DMS 273 treated with DMSO at 0.1 percent for 48 hours (cell line): ENCODE measurements at regions not wholly inside any gene's neighbourhood (a gene's known extent, or its start where the extent isn't known, plus 50 kb on each side); places are given as distances from the start of the nearest gene placed in this dataset.

ENCODE experiments used
- DNase-seq: peaks from one replicate; lab custom pipeline; 2025; lab: John Stamatoyannopoulos, UW

GRCh38 chr18:78904179-78904531 lies 75.5 kb upstream of the SALL3 start:
- no peak for DNase-seq

DNA sequence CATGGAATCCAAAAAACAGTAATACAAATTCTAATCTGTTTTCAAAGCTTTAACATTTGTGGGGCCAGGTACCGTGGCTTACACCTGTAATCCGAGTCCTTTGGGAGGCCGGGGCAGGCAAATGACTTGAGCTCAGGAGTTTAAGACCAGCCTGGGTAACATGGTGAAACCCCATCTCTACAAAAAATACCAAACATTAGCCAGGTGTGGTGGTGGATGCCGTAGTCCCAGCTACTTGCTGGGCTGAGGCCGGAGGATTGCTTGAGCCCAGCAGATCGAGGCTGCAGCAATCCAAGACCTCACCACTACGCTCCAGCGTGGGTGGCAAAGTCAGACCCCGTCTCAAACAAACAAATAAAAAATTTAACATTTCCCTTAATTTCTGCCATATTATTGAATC lies 74.3 kb upstream of the SALL3 start:
- DNase-seq = no peak

- no peak for DNase-seq
Measured at GRCh38 chr18:78906066-78906465, 73.6 kb upstream of the SALL3 start.

GRCh38 chr18:78908462-78909260 lies 71.0 kb upstream of the SALL3 start:
- DNase-seq = no peak

DNA sequence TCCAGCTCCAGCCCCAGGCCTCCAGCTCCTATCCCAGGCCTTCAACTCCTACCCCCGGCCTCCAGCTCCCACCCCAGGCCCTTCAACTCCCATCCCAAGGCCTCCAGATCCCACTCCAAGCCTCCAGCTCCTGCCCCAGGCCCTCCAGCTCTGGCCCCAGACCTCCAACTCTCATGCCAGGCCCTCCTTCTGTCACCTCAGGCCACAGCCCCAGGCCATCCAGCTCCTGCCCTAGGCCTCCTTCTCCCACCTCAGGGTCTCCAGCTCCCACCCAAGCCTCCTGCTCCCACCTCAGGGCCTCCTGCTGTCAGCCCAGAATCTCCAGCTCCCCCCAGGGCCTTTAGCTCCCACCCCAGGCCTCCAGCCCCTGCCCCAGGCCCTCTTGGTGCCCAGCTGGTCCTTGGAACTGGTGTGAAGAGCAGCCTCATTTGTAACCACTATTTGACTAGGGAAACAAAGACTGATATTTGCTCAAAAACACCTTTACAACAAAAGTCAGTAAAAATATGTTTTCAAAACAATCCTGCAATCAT lies 67.8 kb upstream of the SALL3 start:
- DNase-seq = no peak

DNA sequence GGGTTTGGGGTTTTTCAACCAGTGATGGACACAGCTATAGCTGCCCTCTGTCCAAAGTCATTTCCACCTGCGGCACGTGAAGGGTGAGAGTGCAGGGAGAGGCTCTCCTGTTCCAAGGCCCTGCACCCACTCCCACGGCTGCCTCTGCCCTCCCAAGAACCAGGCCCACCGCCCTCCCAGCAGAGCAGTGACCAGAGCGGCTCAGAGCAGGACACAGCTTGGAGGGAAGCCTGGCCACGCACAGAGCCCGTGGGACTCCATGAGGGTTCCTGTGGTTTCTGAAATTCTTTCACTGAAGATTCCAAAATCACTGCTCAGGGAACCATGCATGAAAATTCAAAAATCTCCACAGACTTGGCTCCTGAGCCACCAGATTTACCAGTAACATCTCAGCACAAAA lies 67.3 kb upstream of the SALL3 start:
- no peak for DNase-seq

GRCh38 chr18:78912844-78913243 lies 66.8 kb upstream of the SALL3 start:
- no peak for DNase-seq

GRCh38 chr18:78913395-78913794 lies 66.2 kb upstream of the SALL3 start:
- DNase-seq = no peak

GRCh38 chr18:78913830-78914231 lies 65.8 kb upstream of the SALL3 start:
- DNase-seq = no peak

- DNase-seq = no peak
Measured at GRCh38 chr18:78914249-78914935, 65.2 kb upstream of the SALL3 start.

DNA sequence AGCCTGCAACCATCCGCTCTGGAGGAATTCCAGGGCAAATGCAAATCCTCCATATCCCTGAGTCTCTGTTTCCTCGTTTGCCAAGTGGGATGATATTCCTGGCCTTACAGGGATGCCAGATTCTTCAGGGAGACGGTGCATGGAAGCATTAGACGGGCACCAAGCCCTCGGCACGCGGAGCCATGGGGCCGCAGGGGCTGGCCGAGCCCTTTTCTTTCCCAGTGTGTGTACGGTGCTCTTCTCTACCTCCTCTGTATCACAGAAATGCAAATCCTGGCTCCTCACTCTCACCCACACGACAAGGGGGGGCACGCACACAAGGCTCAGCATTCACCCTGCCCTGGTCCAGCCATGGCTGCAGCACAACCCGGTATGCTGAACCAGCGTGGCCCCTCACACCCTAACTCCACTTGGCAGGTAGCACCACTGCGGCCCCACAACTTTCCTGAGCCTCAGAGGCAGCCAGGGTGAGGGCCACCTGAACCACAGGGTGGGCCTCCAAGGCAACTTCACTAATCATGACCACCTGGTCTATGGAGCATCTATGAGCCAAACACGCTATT lies 64.1 kb upstream of the SALL3 start:
- no peak for DNase-seq

- no peak for DNase-seq
Measured at GRCh38 chr18:78918707-78919106, 60.9 kb upstream of the SALL3 start.

- DNase-seq = no peak
Measured at GRCh38 chr18:78919956-78920355, 59.7 kb upstream of the SALL3 start.

- DNase-seq = no peak
Measured at GRCh38 chr18:78920456-78921138, 59.0 kb upstream of the SALL3 start.

- no peak for DNase-seq
Measured at GRCh38 chr18:78922856-78923255, 56.8 kb upstream of the SALL3 start.

GRCh38 chr18:78924301-78924700 lies 55.3 kb upstream of the SALL3 start:
- no peak for DNase-seq

DNA sequence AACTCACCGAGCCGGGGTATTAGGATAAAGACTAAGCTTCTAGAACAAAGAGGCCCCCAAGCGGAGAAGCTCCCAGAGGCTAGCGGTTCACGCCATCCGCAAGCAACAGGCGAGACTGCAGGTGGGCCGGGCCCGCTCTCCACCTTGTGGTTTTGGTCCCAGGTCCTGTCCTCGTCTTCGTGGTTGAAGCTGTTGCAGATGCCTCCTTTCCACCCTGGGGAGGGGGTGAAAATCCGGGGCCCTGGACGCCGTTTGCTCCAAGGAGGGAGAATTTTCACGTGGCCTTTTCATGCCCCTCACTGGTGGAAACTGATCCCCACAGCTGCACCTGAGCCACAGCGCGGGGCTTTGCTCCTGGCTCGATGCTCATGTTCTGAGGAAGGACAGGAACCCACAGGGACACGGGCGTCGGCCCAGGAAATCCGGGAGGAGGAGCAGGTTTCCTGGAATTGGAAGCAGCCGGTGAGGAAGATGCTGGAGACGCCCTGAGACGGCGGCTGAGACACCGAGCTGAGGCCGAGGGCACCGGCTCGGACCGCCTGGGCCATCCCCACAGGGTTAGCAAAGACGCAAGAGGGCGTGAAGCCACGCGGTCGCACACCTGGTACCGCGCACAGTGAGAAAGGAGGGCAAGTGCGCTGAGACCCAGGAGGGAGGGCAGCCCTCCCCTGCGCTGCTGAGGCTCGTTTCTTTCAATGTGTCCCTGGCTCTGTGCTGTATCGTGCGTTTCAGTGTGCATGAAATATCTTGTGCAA lies 54.7 kb upstream of the SALL3 start:
- no peak for DNase-seq

GRCh38 chr18:78925557-78926242 lies 53.9 kb upstream of the SALL3 start:
- DNase-seq = no peak

DNA sequence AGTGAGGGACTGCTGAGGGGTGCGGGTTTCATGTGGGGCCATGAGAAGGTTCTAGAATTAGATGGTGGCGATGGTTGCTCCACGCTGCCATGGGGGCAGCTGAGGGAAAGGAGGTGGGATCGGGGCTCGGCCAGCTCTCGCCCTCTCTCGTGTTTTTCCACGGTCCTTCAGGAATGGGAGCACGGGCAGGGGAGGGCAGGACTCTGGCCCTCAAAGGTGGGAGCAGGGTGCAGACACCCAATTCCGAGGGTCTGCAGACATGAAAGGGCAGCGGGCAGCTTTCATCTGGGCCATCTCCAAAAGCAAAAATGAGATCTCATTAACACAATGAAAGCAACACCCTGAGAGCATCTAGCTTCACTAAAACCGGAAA lies 53.4 kb upstream of the SALL3 start:
- no peak for DNase-seq

DNA sequence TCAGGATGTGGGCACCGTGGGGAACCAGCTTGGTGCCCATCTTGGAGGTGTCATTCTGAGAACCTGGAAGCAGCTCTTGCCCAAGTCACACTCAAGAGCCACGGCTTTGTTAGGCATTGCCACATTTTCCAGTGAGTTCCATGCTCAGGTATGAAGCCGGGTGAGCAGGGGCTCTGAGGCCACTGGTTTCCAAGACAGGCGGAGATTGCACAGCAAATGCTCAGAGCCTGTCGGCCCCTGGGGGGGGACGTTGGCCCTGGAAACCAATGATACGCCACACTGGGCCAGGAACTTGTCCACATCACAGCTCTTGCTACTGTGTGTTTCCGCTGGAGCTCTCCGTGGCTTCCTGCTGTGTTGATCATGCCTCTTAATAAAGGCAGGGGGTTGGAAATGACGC lies 52.5 kb upstream of the SALL3 start:
- no peak for DNase-seq

DNA sequence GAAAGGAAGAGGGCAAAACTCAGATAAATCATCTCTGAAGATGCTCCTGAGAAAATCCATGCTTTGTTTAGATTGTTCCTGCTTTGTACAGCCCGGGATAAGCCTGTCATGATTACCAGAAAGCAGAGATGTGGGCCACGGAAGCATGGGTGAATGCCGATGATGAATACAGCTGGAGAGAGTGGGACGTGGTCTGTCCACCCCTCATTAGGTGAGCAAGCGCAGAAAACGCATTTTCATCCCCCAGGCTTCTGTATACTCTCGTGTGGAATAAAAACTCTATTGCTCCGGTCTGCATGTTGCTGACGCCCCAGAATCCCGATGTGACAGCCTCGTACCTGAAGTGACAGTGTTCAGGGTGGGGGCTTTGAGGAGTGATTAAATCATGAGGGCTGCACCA lies 52.0 kb upstream of the SALL3 start:
- DNase-seq = no peak
